Esophagus muscularis mucosa (tissue), 3 donors: ENCODE measurements at regions not wholly inside any gene's neighbourhood (a gene's known extent, or its start where the extent isn't known, plus 50 kb on each side); places are given as distances from the start of the nearest gene placed in this dataset.

Experiments
- POLR2AphosphoS5 ChIP-seq, 2 donors: sonication (generic); formaldehyde crosslinking; IDR thresholded peaks; one replicate each; pipeline ENCODE4 v1.6.1; 2017; ENCODE audit warnings: antibody characterized with exemption in 2 of 2
- TF ChIP-seq, protein P1 (sequence below), 3 experiments: fragments of 200-600 bp in 2 of 3; fragments of 450-650 bp in 1 of 3; sonication (generic) in 2 of 3; IDR thresholded peaks; one replicate each; pipeline ENCODE4 v1.5.1; 2017 to 2019; ENCODE audit warnings: antibody characterized with exemption in 3 of 3, mild to moderate bottlenecking in 2 of 3, moderate library complexity in 1 of 3

- no peak for TF ChIP-seq POLR2AphosphoS5 (IDR thresholded peaks at IDR 0.05)
- TF ChIP-seq, protein P1, sequence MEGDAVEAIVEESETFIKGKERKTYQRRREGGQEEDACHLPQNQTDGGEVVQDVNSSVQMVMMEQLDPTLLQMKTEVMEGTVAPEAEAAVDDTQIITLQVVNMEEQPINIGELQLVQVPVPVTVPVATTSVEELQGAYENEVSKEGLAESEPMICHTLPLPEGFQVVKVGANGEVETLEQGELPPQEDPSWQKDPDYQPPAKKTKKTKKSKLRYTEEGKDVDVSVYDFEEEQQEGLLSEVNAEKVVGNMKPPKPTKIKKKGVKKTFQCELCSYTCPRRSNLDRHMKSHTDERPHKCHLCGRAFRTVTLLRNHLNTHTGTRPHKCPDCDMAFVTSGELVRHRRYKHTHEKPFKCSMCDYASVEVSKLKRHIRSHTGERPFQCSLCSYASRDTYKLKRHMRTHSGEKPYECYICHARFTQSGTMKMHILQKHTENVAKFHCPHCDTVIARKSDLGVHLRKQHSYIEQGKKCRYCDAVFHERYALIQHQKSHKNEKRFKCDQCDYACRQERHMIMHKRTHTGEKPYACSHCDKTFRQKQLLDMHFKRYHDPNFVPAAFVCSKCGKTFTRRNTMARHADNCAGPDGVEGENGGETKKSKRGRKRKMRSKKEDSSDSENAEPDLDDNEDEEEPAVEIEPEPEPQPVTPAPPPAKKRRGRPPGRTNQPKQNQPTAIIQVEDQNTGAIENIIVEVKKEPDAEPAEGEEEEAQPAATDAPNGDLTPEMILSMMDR (IDR thresholded peaks at IDR 0.05) = no peak
Measured at GRCh38 chr9:19513671-19514275, 105.0 kb downstream of the ACER2 start.
